GM21786 (cell line): ENCODE measurements at regions not wholly inside any gene's neighbourhood (a gene's known extent, or its start where the extent isn't known, plus 50 kb on each side); places are given as distances from the start of the nearest gene placed in this dataset.

Source experiments
- ATAC-seq: cut with Tn5 transposase; IDR thresholded peaks from one replicate; pipeline ENCODE4 v1.9.1; 2021; ENCODE audit not compliant: unreplicated experiment

GRCh38 chr3:65060904-65061303 lies 373.1 kb upstream of the ADAMTS9 start:
- no peak for ATAC-seq

- ATAC-seq = no peak
Measured at GRCh38 chr3:65052101-65052500, 364.3 kb upstream of the ADAMTS9 start.

- ATAC-seq = no peak
Measured at GRCh38 chr3:65048151-65048550, 360.4 kb upstream of the ADAMTS9 start.

- ATAC-seq = no peak
Measured at GRCh38 chr3:65045138-65045537, 357.3 kb upstream of the ADAMTS9 start.

GRCh38 chr3:65044401-65044800 lies 356.6 kb upstream of the ADAMTS9 start:
- no peak for ATAC-seq

- no peak for ATAC-seq
Measured at GRCh38 chr3:65042675-65043074, 354.9 kb upstream of the ADAMTS9 start.

- no peak for ATAC-seq
Measured at GRCh38 chr3:65039754-65040210, 352.0 kb upstream of the ADAMTS9 start.

- no peak for ATAC-seq
Measured at GRCh38 chr3:65037861-65038260, 350.1 kb upstream of the ADAMTS9 start.

GRCh38 chr3:65035246-65035645 lies 347.4 kb upstream of the ADAMTS9 start:
- ATAC-seq = no peak

- no peak for ATAC-seq
Measured at GRCh38 chr3:65033576-65033975, 345.8 kb upstream of the ADAMTS9 start.

GRCh38 chr3:65030847-65031463 lies 343.2 kb upstream of the ADAMTS9 start:
- no peak for ATAC-seq

- no peak for ATAC-seq
Measured at GRCh38 chr3:65030014-65030627, 342.3 kb upstream of the ADAMTS9 start.

GRCh38 chr3:65029130-65029529 lies 341.3 kb upstream of the ADAMTS9 start:
- no peak for ATAC-seq

- ATAC-seq = no peak
Measured at GRCh38 chr3:65028024-65028423, 340.2 kb upstream of the ADAMTS9 start.

GRCh38 chr3:65027335-65027734 lies 339.5 kb upstream of the ADAMTS9 start:
- ATAC-seq = no peak

GRCh38 chr3:65026151-65026550 lies 338.4 kb upstream of the ADAMTS9 start:
- no peak for ATAC-seq

- no peak for ATAC-seq
Measured at GRCh38 chr3:65024148-65024547, 336.3 kb upstream of the ADAMTS9 start.

- ATAC-seq = no peak
Measured at GRCh38 chr3:65020281-65021160, 332.7 kb upstream of the ADAMTS9 start.

GRCh38 chr3:65019443-65020055 lies 331.7 kb upstream of the ADAMTS9 start:
- ATAC-seq = no peak

- no peak for ATAC-seq
Measured at GRCh38 chr3:65018801-65019200, 331.0 kb upstream of the ADAMTS9 start.

- no peak for ATAC-seq
Measured at GRCh38 chr3:65017359-65017758, 329.6 kb upstream of the ADAMTS9 start.
